Osteocyte (in vitro differentiated cells): ENCODE measurements at regions not wholly inside any gene's neighbourhood (a gene's known extent, or its start where the extent isn't known, plus 50 kb on each side); places are given as distances from the start of the nearest gene placed in this dataset.

Experiments
- DNase-seq: peaks from one replicate; pipeline ENCODE4 v3.0.0; 2021; ENCODE audit warnings: mixed read lengths; ENCODE audit not compliant: unreplicated experiment; ENCODE audit errors: extremely low spot score
- H3K27ac Mint-ChIP-seq: one replicate; pipeline ENCODE4 v1.8.0; 2021; ENCODE audit warnings: mild to moderate bottlenecking, mixed read lengths; ENCODE audit not compliant: unreplicated experiment
- H3K27me3 Mint-ChIP-seq: one replicate; pipeline ENCODE4 v1.8.0; 2021; ENCODE audit warnings: mixed read lengths; ENCODE audit not compliant: unreplicated experiment
- H3K36me3 Mint-ChIP-seq: one replicate; pipeline ENCODE4 v1.8.0; 2021; ENCODE audit warnings: mixed read lengths; ENCODE audit not compliant: unreplicated experiment
- H3K4me1 Mint-ChIP-seq: one replicate; pipeline ENCODE4 v1.8.0; 2021; ENCODE audit warnings: mixed read lengths; ENCODE audit not compliant: unreplicated experiment
- H3K4me3 Mint-ChIP-seq: one replicate; pipeline ENCODE4 v1.8.0; 2021; ENCODE audit warnings: mild to moderate bottlenecking, moderate library complexity, mixed read lengths; ENCODE audit not compliant: unreplicated experiment
- H3K9me3 Mint-ChIP-seq: one replicate; pipeline ENCODE4 v1.8.0; 2021; ENCODE audit warnings: mixed read lengths; ENCODE audit not compliant: unreplicated experiment
- CTCF ChIP-seq: fragments of 200-600 bp; sonication (generic); IDR thresholded peaks from 2 replicates; pipeline ENCODE4 v1.5.0; 2021; ENCODE audit warnings: antibody characterized with exemption, mild to moderate bottlenecking, moderate library complexity

GRCh38 chr16:51807551-51807950 is 656.5 kb upstream of the SALL1 start:
- H3K27me3 Mint-ChIP-seq = peaks cover 2% of the 10 kb centered on the region
- no peak overlapping the region for H3K27ac Mint-ChIP-seq
- DNase-seq = no peak
- H3K36me3 Mint-ChIP-seq = no peaks in the 10 kb centered on the region
- no peak for TF ChIP-seq CTCF
- H3K4me1 Mint-ChIP-seq = no peaks in the 10 kb centered on the region
- no peaks in the 10 kb centered on the region for H3K9me3 Mint-ChIP-seq
- H3K4me3 Mint-ChIP-seq = no peak overlapping the region

DNA sequence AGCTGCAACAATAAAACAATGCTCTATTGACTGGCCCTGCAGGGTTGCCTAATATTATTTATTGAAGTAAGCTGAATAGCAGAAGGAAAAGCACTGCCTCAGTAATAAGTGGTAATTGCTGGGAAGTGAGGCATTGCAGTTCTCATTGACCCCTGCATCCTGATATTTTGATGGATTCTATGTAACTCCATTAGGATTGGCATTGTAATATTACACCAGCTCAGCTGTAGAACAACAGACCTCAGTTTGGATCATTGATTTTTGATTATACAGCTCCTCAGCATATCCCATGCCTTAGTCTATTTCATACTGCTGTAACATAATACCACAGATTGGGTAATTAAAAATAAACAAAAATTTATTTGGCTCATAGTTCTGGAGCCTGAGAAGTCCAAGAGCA is 650.6 kb upstream of the SALL1 start:
- Mint-ChIP-seq H3K27ac (no peak overlapping the region), H3K9me3 (no peaks in the 10 kb centered on the region), H3K36me3 (no peaks in the 10 kb centered on the region), H3K27me3 (peaks cover 2% of the 10 kb centered on the region), H3K4me1 (no peaks in the 10 kb centered on the region), H3K4me3 (no peak overlapping the region)
- no peak for TF ChIP-seq CTCF
- DNase-seq = no peak

- Mint-ChIP-seq H3K27me3 (no peaks in the 10 kb centered on the region), H3K27ac (no peak overlapping the region), H3K4me3 (no peak overlapping the region), H3K36me3 (no peaks in the 10 kb centered on the region), H3K9me3 (no peaks in the 10 kb centered on the region), H3K4me1 (no peaks in the 10 kb centered on the region)
- TF ChIP-seq CTCF = no peak
- DNase-seq = no peak
Observed at GRCh38 chr16:51797669-51798259, 646.7 kb upstream of the SALL1 start.

GRCh38 chr16:51779240-51779639 is 628.2 kb upstream of the SALL1 start:
- no peak overlapping the region for H3K27ac Mint-ChIP-seq
- DNase-seq = peak; percentile 0
- H3K4me1 Mint-ChIP-seq = no peaks in the 10 kb centered on the region
- no peaks in the 10 kb centered on the region for H3K36me3 Mint-ChIP-seq
- H3K27me3 Mint-ChIP-seq = no peaks in the 10 kb centered on the region
- no peak overlapping the region for H3K4me3 Mint-ChIP-seq
- H3K9me3 Mint-ChIP-seq = peaks cover 4% of the 10 kb centered on the region
- TF ChIP-seq CTCF = no peak

- TF ChIP-seq CTCF = no peak
- no peaks in the 10 kb centered on the region for H3K4me1 Mint-ChIP-seq
- H3K4me3 Mint-ChIP-seq = no peak overlapping the region
- H3K9me3 Mint-ChIP-seq = no peaks in the 10 kb centered on the region
- H3K27ac Mint-ChIP-seq = no peak overlapping the region
- no peak for DNase-seq
- H3K36me3 Mint-ChIP-seq = no peaks in the 10 kb centered on the region
- H3K27me3 Mint-ChIP-seq = peaks cover 5% of the 10 kb centered on the region
Observed at GRCh38 chr16:51773071-51773890, 622.2 kb upstream of the SALL1 start.
